Activated CD8-positive, alpha-beta T cell treated with anti-CD3 and anti-CD28 coated beads for 36 hours (primary cell): ENCODE measurements at regions not wholly inside any gene's neighbourhood (a gene's known extent, or its start where the extent isn't known, plus 50 kb on each side); places are given as distances from the start of the nearest gene placed in this dataset.

Source experiments
- ATAC-seq: fragments of 200-7000 bp; cut with Tn5 transposase; one replicate; pipeline ENCODE4 v1.10.0; 2021; ENCODE audit warnings: mild to moderate bottlenecking, moderate library complexity
- CTCF ChIA-PET: fragments of 350-600 bp; sonication (Branson Sonifier 250); formaldehyde crosslinking; loops from one replicate; lab custom pipeline; 2021; ENCODE audit warnings: antibody characterized with exemption; lab: Charles Lee
- POLR2A ChIA-PET: fragments of 350-600 bp; sonication (Branson Sonifier 250); formaldehyde crosslinking; loops from one replicate; lab custom pipeline; 2021; ENCODE audit warnings: antibody characterized with exemption; lab: Charles Lee
- DNase-seq: peaks from one replicate; pipeline ENCODE4 v3.0.0-alpha.2; 2020
- H3K27ac Mint-ChIP-seq: one replicate; pipeline ENCODE4 v1.8.0; 2021; ENCODE audit warnings: mild to moderate bottlenecking, mixed read lengths
- H3K27me3 Mint-ChIP-seq: one replicate; pipeline ENCODE4 v1.8.0; 2021; ENCODE audit warnings: mixed read lengths
- H3K36me3 Mint-ChIP-seq: one replicate; pipeline ENCODE4 v1.8.0; 2021; ENCODE audit warnings: low read depth, mixed read lengths
- H3K4me1 Mint-ChIP-seq: one replicate; pipeline ENCODE4 v1.8.0; 2021; ENCODE audit warnings: low read depth, mixed read lengths
- H3K4me3 Mint-ChIP-seq: one replicate; pipeline ENCODE4 v1.8.0; 2021; ENCODE audit warnings: mild to moderate bottlenecking, moderate library complexity, mixed read lengths
- H3K9me3 Mint-ChIP-seq: one replicate; pipeline ENCODE4 v1.8.0; 2021; ENCODE audit warnings: mixed read lengths
- CTCF ChIP-seq: fragments of 200-600 bp; IDR thresholded peaks from one replicate; pipeline ENCODE4 v1.8.0; 2022; ENCODE audit warnings: antibody characterized with exemption, mild to moderate bottlenecking
- intact Hi-C: fragments of 100-400 bp; cut with micrococcal nuclease; formaldehyde crosslinking; loops from one replicate; pipeline ENCODE4 v1.10.0; 2022

- Mint-ChIP-seq H3K36me3 (no peaks in the 10 kb centered on the region), H3K9me3 (peaks cover 10% of the 10 kb centered on the region), H3K4me1 (no peaks in the 10 kb centered on the region), H3K27ac (no peak overlapping the region), H3K4me3 (no peak overlapping the region), H3K27me3 (no peaks in the 10 kb centered on the region)
- CTCF ChIA-PET, result no interaction called here
- intact Hi-C loops, result no loop called here
- ATAC-seq (no peak), DNase-seq (no peak)
- no peak for TF ChIP-seq CTCF
- POLR2A ChIA-PET, result no interaction called here
These were observed 981.8 kb downstream of the SLITRK1 start for GRCh38 chr13:82900453-82900852.

- CTCF ChIA-PET, result no interaction called here
- H3K36me3 Mint-ChIP-seq, result no peaks in the 10 kb centered on the region
- no peak for TF ChIP-seq CTCF
These were observed 983.7 kb downstream of the SLITRK1 start for GRCh38 chr13:82898586-82898985.

GRCh38 chr13:82879921-82880320, 1002.4 kb downstream of the SLITRK1 start:
- Mint-ChIP-seq H3K9me3 (no peaks in the 10 kb centered on the region), H3K4me1 (no peaks in the 10 kb centered on the region), H3K4me3 (no peak overlapping the region), H3K27ac (no peak overlapping the region), H3K27me3 (no peaks in the 10 kb centered on the region), H3K36me3 (no peaks in the 10 kb centered on the region)
- ATAC-seq (no peak), DNase-seq (no peak)
- intact Hi-C loops, result no loop called here
- ChIA-PET POLR2A (no interaction called here), CTCF (no interaction called here)
- TF ChIP-seq CTCF, result no peak

More at GRCh38 chr13:82898586-82898985, 983.7 kb downstream of the SLITRK1 start:
- no peaks in the 10 kb centered on the region for H3K4me1 Mint-ChIP-seq
- H3K9me3 Mint-ChIP-seq, result peaks cover 5% of the 10 kb centered on the region
- POLR2A ChIA-PET, result no interaction called here
- DNase-seq (no peak), ATAC-seq (no peak)
- no peaks in the 10 kb centered on the region for H3K27me3 Mint-ChIP-seq
- no peak overlapping the region for H3K27ac Mint-ChIP-seq
- intact Hi-C loops, result no loop called here
- H3K4me3 Mint-ChIP-seq, result no peak overlapping the region

GRCh38 chr13:82878536-82878935, 1003.7 kb downstream of the SLITRK1 start:
- no peak for DNase-seq
- TF ChIP-seq CTCF, result no peak
- no peak for ATAC-seq
- Mint-ChIP-seq H3K27ac (no peak overlapping the region), H3K27me3 (no peaks in the 10 kb centered on the region), H3K36me3 (no peaks in the 10 kb centered on the region), H3K9me3 (peaks cover under 1% of the 10 kb centered on the region), H3K4me1 (no peaks in the 10 kb centered on the region), H3K4me3 (no peak overlapping the region)
- ChIA-PET CTCF (no interaction called here), POLR2A (no interaction called here)
- intact Hi-C loops, result no loop called here

GRCh38 chr13:82867284-82867683, 1015.0 kb downstream of the SLITRK1 start:
- H3K27ac Mint-ChIP-seq, result no peak overlapping the region
- H3K27me3 Mint-ChIP-seq, result no peaks in the 10 kb centered on the region
- DNase-seq (no peak), ATAC-seq (no peak)
- H3K9me3 Mint-ChIP-seq, result peaks cover 9% of the 10 kb centered on the region
- no peak overlapping the region for H3K4me3 Mint-ChIP-seq
- POLR2A ChIA-PET, result no interaction called here
- no peak for TF ChIP-seq CTCF
- no peaks in the 10 kb centered on the region for H3K4me1 Mint-ChIP-seq
- CTCF ChIA-PET, result interaction anchor here (1.1 kb wide), 1 partner anchor 66 kb away, joined by 3 read pairs; no protein-coding TSS in a partner anchor
- intact Hi-C loops, result no loop called here
- no peaks in the 10 kb centered on the region for H3K36me3 Mint-ChIP-seq
